Colonic mucosa (tissue), 4 donors: ENCODE measurements at regions not wholly inside any gene's neighbourhood (a gene's known extent, or its start where the extent isn't known, plus 50 kb on each side); places are given as distances from the start of the nearest gene placed in this dataset.

Experiments
- DNase-seq: peaks from one replicate; pipeline ENCODE4 v3.0.0-alpha.2; 2020
- H3K27ac ChIP-seq: fragments of 200-600 bp; one replicate; pipeline ENCODE4 v1.8.0; 2021
- H3K27me3 ChIP-seq: fragments of 200-600 bp; one replicate; pipeline ENCODE4 v1.8.0; 2021
- H3K36me3 ChIP-seq: fragments of 200-600 bp; one replicate; pipeline ENCODE4 v1.8.0; 2021
- H3K4me1 ChIP-seq: fragments of 200-600 bp; one replicate; pipeline ENCODE4 v1.8.0; 2021; ENCODE audit warnings: mild to moderate bottlenecking
- H3K4me3 ChIP-seq: fragments of 200-600 bp; one replicate; pipeline ENCODE4 v1.8.0; 2021
- H3K9ac ChIP-seq, 2 donors: one replicate each; pipeline ENCODE4 v1.7.0; 2013; ENCODE audit warnings: control low read depth in 2 of 2, low read depth in 2 of 2, low read length in 2 of 2
- H3K9me3 ChIP-seq: fragments of 200-600 bp; one replicate; pipeline ENCODE4 v1.8.0; 2021
- intact Hi-C: fragments of 100-400 bp; cut with DNase I; formaldehyde crosslinking; loops from one replicate; pipeline ENCODE4 v1.14.1; 2022
- TF ChIP-seq, protein P1 (sequence below): fragments of 200-600 bp; IDR thresholded peaks from one replicate; pipeline ENCODE4 v1.8.0; 2022; ENCODE audit warnings: antibody characterized with exemption, mild to moderate bottlenecking
- donor health status: healthy.
- donor health status: DM: no; HTN: no; CAD: no.
- donor health status: DM: no; HTN: no; CAD: no.

DNA sequence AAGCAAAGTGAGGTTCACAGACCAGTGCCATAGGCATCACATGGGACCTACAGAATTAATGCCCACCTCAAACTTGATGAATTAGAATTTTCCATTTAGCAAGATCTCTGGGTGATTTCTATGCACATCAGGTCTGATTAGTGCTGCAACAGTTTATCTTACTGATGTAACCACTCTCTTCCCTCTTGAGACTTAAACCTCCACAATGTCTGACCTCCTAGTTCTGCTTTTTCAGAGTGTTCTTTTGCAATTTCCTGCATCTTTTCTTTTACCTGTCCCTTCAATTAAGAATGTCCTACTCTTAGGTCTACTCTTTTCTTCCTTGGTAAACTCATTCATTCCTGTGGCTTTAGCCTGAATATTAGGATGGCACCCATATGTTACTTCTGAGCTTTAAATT, 615.3 kb downstream of the TFAP2A start:
- H3K36me3 ChIP-seq = no peaks in the 10 kb centered on the region
- TF ChIP-seq, protein P1, sequence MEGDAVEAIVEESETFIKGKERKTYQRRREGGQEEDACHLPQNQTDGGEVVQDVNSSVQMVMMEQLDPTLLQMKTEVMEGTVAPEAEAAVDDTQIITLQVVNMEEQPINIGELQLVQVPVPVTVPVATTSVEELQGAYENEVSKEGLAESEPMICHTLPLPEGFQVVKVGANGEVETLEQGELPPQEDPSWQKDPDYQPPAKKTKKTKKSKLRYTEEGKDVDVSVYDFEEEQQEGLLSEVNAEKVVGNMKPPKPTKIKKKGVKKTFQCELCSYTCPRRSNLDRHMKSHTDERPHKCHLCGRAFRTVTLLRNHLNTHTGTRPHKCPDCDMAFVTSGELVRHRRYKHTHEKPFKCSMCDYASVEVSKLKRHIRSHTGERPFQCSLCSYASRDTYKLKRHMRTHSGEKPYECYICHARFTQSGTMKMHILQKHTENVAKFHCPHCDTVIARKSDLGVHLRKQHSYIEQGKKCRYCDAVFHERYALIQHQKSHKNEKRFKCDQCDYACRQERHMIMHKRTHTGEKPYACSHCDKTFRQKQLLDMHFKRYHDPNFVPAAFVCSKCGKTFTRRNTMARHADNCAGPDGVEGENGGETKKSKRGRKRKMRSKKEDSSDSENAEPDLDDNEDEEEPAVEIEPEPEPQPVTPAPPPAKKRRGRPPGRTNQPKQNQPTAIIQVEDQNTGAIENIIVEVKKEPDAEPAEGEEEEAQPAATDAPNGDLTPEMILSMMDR = no peak
- intact Hi-C loops = no loop called here
- H3K27me3 ChIP-seq = no peaks in the 10 kb centered on the region
- H3K4me1 ChIP-seq = no peaks in the 10 kb centered on the region
- no peak overlapping the region for H3K4me3 ChIP-seq
- no peak overlapping the region for H3K9ac ChIP-seq
- no peak overlapping the region for H3K27ac ChIP-seq
- no peak for DNase-seq
- no peaks in the 10 kb centered on the region for H3K9me3 ChIP-seq

DNA sequence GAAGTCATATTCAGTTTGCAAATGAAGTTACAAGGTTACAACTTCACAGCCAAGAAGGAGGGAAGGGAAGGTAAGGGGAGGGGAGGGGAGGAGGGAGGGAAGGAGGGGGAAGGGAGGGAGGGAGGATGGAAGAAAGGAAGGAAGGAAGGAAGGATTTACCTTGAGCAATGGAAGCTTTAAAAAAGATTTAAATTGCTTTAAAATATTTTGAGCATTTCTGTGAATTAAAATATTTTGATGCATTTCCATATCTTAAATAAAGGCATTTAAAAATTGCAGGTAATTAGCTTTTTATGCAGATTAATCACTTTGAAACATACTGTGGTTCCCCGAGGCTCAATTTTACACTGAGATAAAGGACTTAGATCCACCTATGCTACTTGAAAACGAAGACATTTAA, 618.0 kb downstream of the TFAP2A start:
- intact Hi-C loops = no loop called here
- Histone ChIP-seq H3K4me3 (no peak overlapping the region), H3K36me3 (no peaks in the 10 kb centered on the region), H3K4me1 (no peaks in the 10 kb centered on the region), H3K9me3 (no peaks in the 10 kb centered on the region), H3K27ac (no peak overlapping the region), H3K27me3 (no peaks in the 10 kb centered on the region), H3K9ac (no peak overlapping the region)
- DNase-seq = no peak
- TF ChIP-seq, protein P1 = no peak

DNA sequence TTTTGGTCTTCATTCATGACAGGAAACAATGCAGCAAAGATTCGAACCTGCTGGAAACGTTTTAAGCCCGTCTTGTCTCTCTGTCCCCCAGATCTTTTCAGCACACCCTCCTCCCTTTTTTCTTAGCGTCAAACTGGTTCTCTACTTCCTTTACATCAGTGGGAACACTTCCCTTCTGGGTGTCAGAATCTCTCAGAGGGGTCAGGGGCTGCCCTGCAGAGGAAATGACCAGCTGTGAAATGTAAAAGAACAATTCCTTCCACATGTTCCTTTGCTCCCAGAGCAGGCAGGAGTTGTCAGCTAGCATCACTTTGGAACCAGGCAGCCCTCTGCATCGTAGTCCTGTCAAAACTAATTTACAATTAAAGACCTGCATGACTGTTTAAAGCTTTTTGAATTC, 619.0 kb downstream of the TFAP2A start:
- Histone ChIP-seq H3K36me3 (no peaks in the 10 kb centered on the region), H3K4me1 (no peaks in the 10 kb centered on the region), H3K9ac (no peak overlapping the region), H3K27ac (no peak overlapping the region), H3K9me3 (no peaks in the 10 kb centered on the region), H3K27me3 (no peaks in the 10 kb centered on the region), H3K4me3 (no peak overlapping the region)
- TF ChIP-seq, protein P1 = no peak
- DNase-seq = no peak
- intact Hi-C loops = no loop called here

DNA sequence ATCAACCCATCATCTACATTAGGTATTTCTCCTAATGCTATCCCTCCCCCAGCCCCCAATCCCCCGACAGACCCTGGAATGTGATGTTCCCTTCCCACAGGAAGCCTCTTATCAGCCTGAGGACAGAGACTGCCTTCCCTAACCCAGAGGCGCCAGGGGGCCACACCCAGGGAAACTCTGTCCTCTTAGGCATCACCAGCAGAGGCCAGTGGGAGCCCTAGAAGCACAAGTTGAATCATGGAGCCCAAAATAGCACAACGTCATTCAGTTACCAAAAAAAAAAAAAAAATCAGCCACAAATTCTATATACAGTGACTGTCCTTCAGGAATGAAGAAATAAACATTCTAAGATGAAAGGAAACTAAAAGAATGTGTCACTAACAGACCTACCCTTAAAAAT, 625.7 kb downstream of the TFAP2A start:
- no peaks in the 10 kb centered on the region for H3K27me3 ChIP-seq
- H3K4me3 ChIP-seq = no peak overlapping the region
- no peaks in the 10 kb centered on the region for H3K36me3 ChIP-seq
- no peaks in the 10 kb centered on the region for H3K4me1 ChIP-seq
- no peaks in the 10 kb centered on the region for H3K9me3 ChIP-seq
- no peak overlapping the region for H3K9ac ChIP-seq
- H3K27ac ChIP-seq = no peak overlapping the region
- DNase-seq = no peak
- TF ChIP-seq, protein P1 = no peak
- intact Hi-C loops = no loop called here

DNA sequence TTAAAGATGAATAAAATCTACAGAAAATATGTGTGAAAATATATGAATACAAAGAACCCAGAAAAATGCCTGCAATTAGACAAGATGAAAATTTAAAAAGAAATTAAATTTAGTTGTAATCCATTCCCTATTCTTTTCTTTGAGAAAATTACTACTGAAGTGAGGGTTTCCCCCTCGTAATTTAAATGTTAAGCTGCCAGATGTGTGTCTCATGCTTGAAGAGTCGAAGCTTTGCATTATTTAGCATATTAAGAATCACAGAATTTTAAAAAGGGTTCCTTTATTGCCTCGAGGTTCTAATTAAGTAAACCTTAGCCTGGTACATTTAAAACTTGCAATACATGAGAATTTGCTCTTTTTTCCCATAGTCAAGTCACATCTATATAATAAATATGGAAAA, 630.1 kb downstream of the TFAP2A start:
- TF ChIP-seq, protein P1 = no peak
- no peak overlapping the region for H3K4me3 ChIP-seq
- H3K27ac ChIP-seq = no peak overlapping the region
- intact Hi-C loops = no loop called here
- no peak for DNase-seq
- no peaks in the 10 kb centered on the region for H3K27me3 ChIP-seq
- no peaks in the 10 kb centered on the region for H3K36me3 ChIP-seq
- H3K9me3 ChIP-seq = no peaks in the 10 kb centered on the region
- no peak overlapping the region for H3K9ac ChIP-seq
- H3K4me1 ChIP-seq = no peaks in the 10 kb centered on the region

DNA sequence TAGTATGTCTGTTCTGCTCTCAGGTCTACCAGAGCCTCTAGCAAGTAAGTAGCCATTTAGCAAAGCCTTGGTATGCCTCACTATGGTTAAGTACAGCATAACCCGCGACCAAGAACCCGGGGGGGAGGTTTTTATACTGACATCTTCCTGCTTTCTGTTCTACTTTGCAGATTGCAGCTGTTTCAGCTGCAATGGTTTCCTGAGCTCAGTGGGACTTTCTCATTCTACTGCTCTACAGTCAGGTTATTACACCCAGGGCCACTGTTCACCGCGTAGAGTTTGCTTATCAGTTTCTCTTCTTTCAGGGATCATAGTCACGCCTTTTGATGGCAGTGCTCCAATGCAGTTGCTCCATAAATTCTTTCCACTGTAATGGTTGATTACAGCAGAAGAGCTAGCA, 631.3 kb downstream of the TFAP2A start:
- Histone ChIP-seq H3K9me3 (no peaks in the 10 kb centered on the region), H3K9ac (no peak overlapping the region), H3K4me3 (no peak overlapping the region), H3K36me3 (no peaks in the 10 kb centered on the region), H3K4me1 (no peaks in the 10 kb centered on the region), H3K27me3 (no peaks in the 10 kb centered on the region), H3K27ac (no peak overlapping the region)
- no peak for DNase-seq
- intact Hi-C loops = no loop called here
- TF ChIP-seq, protein P1 = no peak
